Common myeloid progenitor, CD34-positive (primary cell): ENCODE measurements at regions not wholly inside any gene's neighbourhood (a gene's known extent, or its start where the extent isn't known, plus 50 kb on each side); places are given as distances from the start of the nearest gene placed in this dataset.
A peak's percentile ranks its signal among the peaks of the same experiment; 100 is the strongest.

Experiments used
- CTCF ChIA-PET: fragments of 350-600 bp; sonication (Branson Sonifier 250); formaldehyde crosslinking; loops from one replicate; lab custom pipeline; 2021; ENCODE audit warnings: antibody characterized with exemption; lab: Charles Lee
- POLR2A ChIA-PET: fragments of 350-600 bp; sonication (Branson Sonifier 250); formaldehyde crosslinking; loops from one replicate; lab custom pipeline; 2021; ENCODE audit warnings: antibody characterized with exemption; lab: Charles Lee
- DNase-seq, 3 donors: peaks; one replicate each; pipeline versions ENCODE4 v3.0.0 to v3.0.0-alpha.2; 2013
- H3K27ac ChIP-seq, 2 experiments: 1 replicate in 1 of 2; 2 replicates in 1 of 2; pipeline ENCODE4 v1.7.0; 2013; ENCODE audit warnings: inconsistent platforms in 2 of 2, low read length in 2 of 2, mild to moderate bottlenecking in 2 of 2, low read depth in 1 of 2, moderate library complexity in 1 of 2; ENCODE audit not compliant: severe bottlenecking in 2 of 2, insufficient read depth in 1 of 2, poor library complexity in 1 of 2
- H3K27me3 ChIP-seq, 5 experiments: replicated peaks in 2 of 5; 1 replicate in 3 of 5; 2 replicates in 2 of 5; pipeline versions ENCODE4 v1.6.1 to v1.7.0; 2013; ENCODE audit warnings: low read length in 4 of 5, mild to moderate bottlenecking in 2 of 5, moderate library complexity in 2 of 5, inconsistent platforms in 1 of 5; ENCODE audit not compliant: insufficient read depth in 5 of 5, control insufficient read depth in 4 of 5
- H3K36me3 ChIP-seq, 4 experiments: 1 replicate in 2 of 4; 2 replicates in 2 of 4; pipeline versions ENCODE4 v1.6.1 to v1.7.0; 2013; ENCODE audit warnings: low read length in 3 of 4, control low read depth in 1 of 4, mild to moderate bottlenecking in 1 of 4; ENCODE audit not compliant: control insufficient read depth in 4 of 4, insufficient read depth in 4 of 4
- H3K4me1 ChIP-seq, 4 experiments: 1 replicate in 3 of 4; 2 replicates in 1 of 4; pipeline versions ENCODE4 v1.6.1 to v1.7.1; 2013; ENCODE audit warnings: low read length in 3 of 4, mild to moderate bottlenecking in 3 of 4, control low read depth in 1 of 4, inconsistent platforms in 1 of 4, moderate library complexity in 1 of 4; ENCODE audit not compliant: control insufficient read depth in 4 of 4, insufficient read depth in 4 of 4; ENCODE audit errors: control extremely low read depth in 1 of 4
- H3K4me3 ChIP-seq, 7 experiments: 1 replicate in 4 of 7; 2 replicates in 3 of 7; pipeline versions ENCODE4 v1.5.1 to v1.7.0; 2013; ENCODE audit warnings: mild to moderate bottlenecking in 7 of 7, low read length in 6 of 7, moderate library complexity in 6 of 7, inconsistent platforms in 2 of 7, low read depth in 2 of 7, control low read depth in 1 of 7; ENCODE audit not compliant: insufficient read depth in 4 of 7, control insufficient read depth in 1 of 7; ENCODE audit errors: extremely low read depth in 1 of 7
- H3K9me3 ChIP-seq, 5 experiments: 1 replicate in 4 of 5; 2 replicates in 1 of 5; pipeline versions ENCODE4 v1.6.1 to v1.7.1; 2013; ENCODE audit warnings: low read length in 4 of 5, mild to moderate bottlenecking in 2 of 5, inconsistent platforms in 1 of 5, low read depth in 1 of 5, moderate library complexity in 1 of 5; ENCODE audit not compliant: control insufficient read depth in 4 of 5, insufficient read depth in 2 of 5; ENCODE audit errors: control extremely low read depth in 1 of 5
- WGBS: methylation state at CpG from one replicate; pipeline ENCODE4 v1.1.5; 2013; ENCODE audit not compliant: insufficient coverage; 5-methylcytosine and 5-hydroxymethylcytosine counted together

DNA sequence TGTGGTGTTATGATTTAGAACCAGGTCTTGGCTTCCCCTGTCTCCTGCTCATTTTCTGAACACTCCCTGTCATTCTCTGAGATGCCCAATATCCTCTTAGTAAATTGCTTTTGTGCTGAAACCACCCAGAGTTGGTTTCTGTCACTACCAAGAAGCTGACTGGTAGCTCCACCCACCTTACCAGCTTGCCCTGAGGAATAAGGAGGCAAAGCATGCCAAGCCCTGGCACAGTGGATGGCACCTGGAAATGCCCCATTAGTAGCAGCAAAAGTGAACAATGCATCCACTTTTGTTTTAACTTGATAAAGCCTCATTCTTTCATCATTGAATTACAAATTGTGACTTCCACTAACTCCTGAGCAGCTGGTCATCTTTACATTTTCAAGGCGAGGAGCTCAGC is 157.7 kb downstream of the CDC5L start:
- Histone ChIP-seq H3K9me3 (peaks cover 0 to 1% (median 0%) of the 10 kb centered on the region in 5 experiments), H3K27ac (no peak overlapping the region), H3K4me1 (no peaks in the 10 kb centered on the region), H3K36me3 (no peaks in the 10 kb centered on the region), H3K27me3 (no peaks in the 10 kb centered on the region), H3K4me3 (no peak overlapping the region)
- 100% methylated on average over 1 of the region's 1 CpG for WGBS
- CTCF ChIA-PET = no interaction called here
- POLR2A ChIA-PET = no interaction called here
- DNase-seq = no peak

DNA sequence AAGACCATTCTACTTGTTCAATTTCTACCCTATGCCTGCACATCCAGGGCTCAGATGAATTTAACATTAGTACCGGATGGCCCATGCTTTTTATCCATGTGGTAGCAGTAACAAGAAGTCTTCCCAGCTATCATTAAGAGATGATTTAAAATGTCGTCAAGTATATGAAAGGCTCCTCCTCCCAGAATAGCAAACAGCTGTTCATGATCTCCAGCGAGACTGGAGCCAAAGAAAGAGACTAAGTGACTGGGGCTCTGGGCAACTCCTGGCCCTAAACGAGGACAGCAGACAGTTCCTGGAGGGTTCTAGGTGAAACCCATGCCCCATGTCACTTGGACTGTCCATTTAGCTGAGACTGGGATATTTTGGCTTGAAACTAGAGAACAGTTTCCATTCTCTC is 160.8 kb downstream of the CDC5L start:
- H3K4me1 ChIP-seq = no peaks in the 10 kb centered on the region
- no peaks in the 10 kb centered on the region for H3K27me3 ChIP-seq
- POLR2A ChIA-PET = no interaction called here
- WGBS = 100% methylated on average over 2 of the region's 4 CpGs
- DNase-seq = no peak
- H3K4me3 ChIP-seq = no peak overlapping the region
- peaks cover 0 to 1% (median 0%) of the 10 kb centered on the region in 5 experiments for H3K9me3 ChIP-seq
- CTCF ChIA-PET = no interaction called here
- no peaks in the 10 kb centered on the region for H3K36me3 ChIP-seq
- H3K27ac ChIP-seq = no peak overlapping the region

DNA sequence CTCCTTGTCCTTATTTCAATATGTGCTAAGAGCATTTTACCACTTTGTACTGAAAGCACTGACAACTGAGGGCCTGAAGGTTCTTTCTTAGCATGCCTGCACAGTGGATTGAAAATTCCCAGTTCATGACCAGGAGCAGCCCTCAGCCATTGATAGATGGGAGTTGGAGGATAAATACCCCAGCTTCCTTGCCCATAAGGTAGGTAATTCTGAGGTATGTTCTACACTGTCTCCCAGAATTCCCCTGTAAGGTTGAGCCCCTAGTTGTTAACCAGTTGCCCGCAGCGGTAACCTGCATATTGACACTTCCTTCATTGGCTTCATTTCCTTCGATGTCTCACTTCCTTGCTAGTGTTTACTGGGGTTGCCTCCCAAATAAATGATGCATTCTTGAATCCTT is 162.0 kb downstream of the CDC5L start:
- no peak for DNase-seq
- H3K4me1 ChIP-seq = no peaks in the 10 kb centered on the region
- ChIA-PET POLR2A (no interaction called here), CTCF (no interaction called here)
- WGBS = 86% methylated on average over 3 of the region's 3 CpGs
- no peaks in the 10 kb centered on the region for H3K36me3 ChIP-seq
- H3K4me3 ChIP-seq = no peak overlapping the region
- no peak overlapping the region for H3K27ac ChIP-seq
- no peaks in the 10 kb centered on the region for H3K27me3 ChIP-seq
- peaks cover 0 to 1% (median 0%) of the 10 kb centered on the region in 5 experiments for H3K9me3 ChIP-seq

DNA sequence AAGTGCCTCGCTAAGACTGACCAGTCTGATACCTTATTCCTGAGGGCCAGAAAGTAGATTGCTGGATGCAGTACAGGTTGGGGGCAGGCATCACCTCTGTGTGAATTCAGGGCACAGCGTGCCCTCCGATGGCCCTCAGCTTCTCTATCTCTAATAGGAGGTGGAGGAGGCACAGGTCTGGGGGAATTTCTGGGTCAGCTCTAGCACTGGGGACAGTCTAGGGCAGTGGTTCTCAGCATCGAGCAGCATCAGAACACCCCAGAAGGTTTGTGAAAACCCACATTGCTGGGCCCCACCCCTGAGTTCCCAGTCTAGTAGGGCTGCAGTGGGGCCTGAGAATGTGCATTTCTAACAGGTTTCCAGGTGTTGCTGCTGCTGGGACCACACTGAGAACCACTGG is 166.7 kb downstream of the CDC5L start:
- no peak overlapping the region for H3K27ac ChIP-seq
- H3K4me3 ChIP-seq = no peak overlapping the region
- CTCF ChIA-PET = no interaction called here
- WGBS = 100% methylated on average over 4 of the region's 4 CpGs
- no peak for DNase-seq
- no peaks in the 10 kb centered on the region for H3K27me3 ChIP-seq
- peaks cover 0 to 1% (median 0%) of the 10 kb centered on the region in 5 experiments for H3K9me3 ChIP-seq
- H3K4me1 ChIP-seq = peaks cover 2 to 26% (median 17%) of the 10 kb centered on the region in 4 experiments
- H3K36me3 ChIP-seq = no peaks in the 10 kb centered on the region
- POLR2A ChIA-PET = no interaction called here

DNA sequence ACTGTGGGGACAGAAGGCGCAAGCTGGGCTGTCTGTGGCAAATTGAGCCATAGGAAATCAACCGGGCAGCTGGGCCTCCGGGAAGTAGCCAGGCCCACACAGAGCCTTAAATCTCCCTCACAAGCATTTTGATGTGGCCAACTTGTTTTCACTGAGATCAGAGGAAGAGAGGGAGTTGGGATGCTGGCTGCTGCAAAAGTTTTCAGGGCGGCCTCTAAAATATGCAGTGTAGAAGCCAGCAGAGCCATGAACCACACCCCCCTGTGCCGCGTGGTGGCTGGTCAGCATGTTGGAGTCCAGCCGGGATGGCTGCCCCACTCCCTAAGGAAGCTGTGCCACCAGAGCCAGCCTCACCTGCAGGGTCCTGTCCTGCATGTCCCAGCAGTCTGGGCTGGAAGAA is 167.4 kb downstream of the CDC5L start:
- ChIA-PET CTCF (no interaction called here), POLR2A (no interaction called here)
- Histone ChIP-seq H3K36me3 (no peaks in the 10 kb centered on the region), H3K27me3 (no peaks in the 10 kb centered on the region), H3K4me3 (no peak overlapping the region), H3K9me3 (no peaks in the 10 kb centered on the region), H3K27ac (no peak overlapping the region), H3K4me1 (peaks cover 2 to 26% (median 17%) of the 10 kb centered on the region in 4 experiments)
- whole genome bisulfite sequencing = 98% methylated on average over 6 of the region's 7 CpGs
- no peak for DNase-seq

DNA sequence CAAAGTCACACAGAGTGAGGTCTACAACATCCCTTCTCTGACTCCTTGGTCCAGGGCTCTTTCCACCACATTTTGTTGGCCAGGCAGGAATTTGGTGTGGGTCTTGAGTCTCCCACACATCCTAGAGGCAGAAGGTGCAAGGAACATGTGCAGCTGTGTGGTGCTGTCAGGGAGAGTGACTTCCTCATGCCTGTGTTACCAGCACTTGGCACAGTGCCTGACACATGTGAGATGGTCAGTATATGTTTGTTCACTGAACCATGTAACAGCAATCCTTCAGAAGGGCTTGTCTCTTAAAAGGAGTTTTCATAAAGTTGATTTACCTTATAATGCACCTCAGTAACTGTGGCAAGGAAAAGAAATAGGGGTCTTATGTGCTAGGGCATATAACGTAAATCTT is 168.5 kb downstream of the CDC5L start:
- CTCF ChIA-PET = no interaction called here
- Histone ChIP-seq H3K27me3 (no peaks in the 10 kb centered on the region), H3K4me1 (peaks cover 2 to 29% (median 20%) of the 10 kb centered on the region in 4 experiments), H3K36me3 (no peaks in the 10 kb centered on the region), H3K27ac (no peak overlapping the region), H3K9me3 (no peaks in the 10 kb centered on the region), H3K4me3 (no peak overlapping the region)
- POLR2A ChIA-PET = no interaction called here
- peak in 2 of 3 donors; percentile 62 to 65 for DNase-seq
- no CpG with 5 or more reads among the region's 1 CpG for WGBS

DNA sequence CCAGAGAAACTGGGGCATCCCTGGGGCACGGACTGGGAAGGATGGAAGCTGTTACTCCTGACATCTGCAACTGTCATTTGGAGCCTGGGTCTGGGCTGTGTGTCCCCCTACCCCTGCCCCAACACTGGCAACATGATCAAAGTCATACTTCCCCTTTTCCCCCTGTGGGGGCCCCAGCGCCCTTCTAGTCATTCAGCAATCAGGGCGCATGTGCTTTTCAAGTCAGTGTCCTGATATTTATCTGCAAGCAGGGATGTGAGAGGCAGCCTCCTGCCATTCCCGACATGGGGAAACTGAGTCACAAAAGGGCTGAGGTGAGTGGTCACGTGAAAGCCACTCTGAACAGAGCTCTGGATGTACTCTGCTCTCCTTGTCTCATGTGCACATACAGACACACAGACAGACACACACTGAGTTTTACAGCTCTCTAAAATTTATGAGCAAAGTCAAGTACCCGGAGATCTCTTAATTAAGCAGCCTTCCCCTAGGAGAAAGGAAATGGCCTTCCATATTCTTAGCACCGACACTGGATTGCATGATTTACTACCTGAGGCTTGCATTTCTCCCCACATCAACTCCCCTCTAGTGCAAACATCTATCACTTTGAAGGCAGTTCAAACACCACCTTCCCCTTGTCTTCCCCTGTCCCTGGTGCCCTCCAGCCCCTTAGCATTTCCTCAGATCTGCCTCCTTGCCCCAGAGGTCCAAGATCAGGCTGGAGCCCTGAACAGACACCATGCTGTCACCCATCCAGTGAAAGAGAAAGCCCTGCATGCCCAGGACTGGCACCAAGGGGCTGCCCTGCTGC is 170.7 kb downstream of the CDC5L start:
- Histone ChIP-seq H3K4me1 (peaks cover 2 to 39% (median 27%) of the 10 kb centered on the region in 4 experiments), H3K36me3 (no peaks in the 10 kb centered on the region), H3K27me3 (no peaks in the 10 kb centered on the region), H3K4me3 (no peak overlapping the region), H3K9me3 (no peaks in the 10 kb centered on the region), H3K27ac (no peak overlapping the region)
- WGBS = 10% methylated on average over 6 of the region's 7 CpGs
- ChIA-PET CTCF (interaction anchor here (1.8 kb wide), 1 partner anchor 10 kb away, joined by 5 read pairs; no protein-coding TSS in a partner anchor), POLR2A (interaction anchor here (0.7 kb wide), 1 partner anchor 41 kb away, joined by 3 read pairs; no protein-coding TSS in a partner anchor)
- DNase-seq = peak; percentile 28 to 76 (median 64)
